Epithelial cell of proximal tubule (primary cell): ENCODE measurements at regions not wholly inside any gene's neighbourhood (a gene's known extent, or its start where the extent isn't known, plus 50 kb on each side); places are given as distances from the start of the nearest gene placed in this dataset.
A peak's percentile ranks its signal among the peaks of the same experiment; 100 is the strongest.

Source experiments
- DNase-seq: peaks from one replicate; pipeline ENCODE4 v3.0.0-alpha.2; 2011; ENCODE audit warnings: low read depth
- H3K4me3 ChIP-seq: 2 replicates; pipeline ENCODE4 v1.5.1; 2011; ENCODE audit warnings: low read depth, mild to moderate bottlenecking, low read length
- CTCF ChIP-seq: conservative IDR thresholded peaks from 2 replicates; pipeline ENCODE4 v1.5.1; 2012; ENCODE audit warnings: low read depth, mild to moderate bottlenecking, low read length

DNA sequence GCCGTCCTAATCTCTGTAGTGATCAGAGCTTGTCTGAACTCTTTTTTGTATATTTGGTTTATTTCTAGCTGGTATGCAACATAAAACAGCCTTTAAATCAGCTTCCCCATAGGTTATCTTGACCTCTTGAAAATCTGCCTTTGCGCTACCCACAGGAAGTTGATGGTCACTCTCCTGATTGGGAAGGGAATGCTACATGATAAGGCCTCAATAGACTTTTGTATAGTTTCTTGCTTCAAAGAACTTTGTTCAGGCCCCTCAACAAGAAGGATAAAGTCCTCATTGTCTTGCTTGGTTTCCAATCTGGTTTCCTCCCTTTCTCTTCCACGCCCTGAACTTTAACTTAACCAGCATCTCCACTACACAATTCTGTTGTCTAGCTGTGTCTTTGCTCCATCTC, 95.4 kb upstream of the TENT5A start:
- no peak for TF ChIP-seq CTCF

GRCh38 chr6:81844686-81845085, 92.2 kb upstream of the TENT5A start:
- H3K4me3 ChIP-seq, result no peak overlapping the region
- DNase-seq, result no peak
- no peak for TF ChIP-seq CTCF

More for the DNA sequence above, 95.4 kb upstream of the TENT5A start:
- H3K4me3 ChIP-seq, result no peak overlapping the region
- no peak for DNase-seq

- no peak overlapping the region for H3K4me3 ChIP-seq
- DNase-seq, result no peak
- no peak for TF ChIP-seq CTCF
Observed at GRCh38 chr6:81843302-81843701, 90.8 kb upstream of the TENT5A start.

DNA sequence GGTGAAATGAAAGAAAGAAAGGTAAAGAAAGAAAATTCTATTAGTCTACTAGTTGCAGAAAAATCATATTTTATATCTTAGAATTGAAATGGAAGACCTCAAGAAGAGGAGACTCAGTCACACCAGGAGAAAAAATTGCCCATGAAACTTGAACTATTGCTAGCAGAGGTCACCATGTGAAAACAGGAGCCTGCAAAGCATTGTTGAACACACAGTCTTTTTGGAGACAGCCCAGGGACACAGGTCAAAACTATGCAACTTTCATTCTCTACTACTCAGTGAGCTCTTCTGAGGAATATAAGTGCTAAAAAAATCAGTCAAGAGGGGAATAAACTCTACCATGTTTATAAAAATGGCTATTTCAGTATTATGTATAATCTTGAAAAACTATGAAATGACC, 89.8 kb upstream of the TENT5A start:
- no peak for TF ChIP-seq CTCF
- no peak overlapping the region for H3K4me3 ChIP-seq
- DNase-seq, result no peak

DNA sequence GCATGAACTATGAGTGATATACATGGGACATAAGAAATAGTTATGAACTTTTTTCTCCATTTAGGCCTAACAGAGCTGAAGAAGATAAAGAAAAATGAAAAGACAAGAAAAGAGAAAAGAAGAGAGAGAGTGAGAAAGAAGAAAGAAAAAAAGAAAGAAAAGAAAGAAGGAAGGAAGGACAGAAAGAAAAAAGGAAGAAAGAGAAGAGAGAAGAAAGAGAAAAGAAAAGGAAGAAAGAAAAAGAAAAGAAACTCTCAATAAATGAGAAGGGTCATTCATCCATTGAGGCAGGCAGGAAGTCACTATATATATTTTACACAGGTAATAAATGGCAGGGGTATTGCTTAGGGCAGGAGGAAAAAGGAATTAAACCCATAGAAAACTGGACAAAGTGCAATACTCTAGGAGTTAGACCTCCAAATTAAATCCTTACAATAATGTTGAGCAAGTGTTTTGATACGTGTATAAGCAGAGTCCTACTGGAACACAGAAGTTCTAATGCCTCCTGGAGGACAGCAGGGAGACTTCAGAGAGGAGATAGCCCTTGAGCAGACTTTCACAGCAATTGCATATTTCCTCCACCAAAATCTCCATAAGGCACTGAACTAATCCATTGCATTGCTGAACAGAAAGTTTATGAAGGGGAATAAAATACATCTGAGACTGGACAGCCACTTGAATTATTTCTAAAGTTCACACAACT, 86.4 kb upstream of the TENT5A start:
- DNase-seq, result no peak
- TF ChIP-seq CTCF, result peak; percentile 31
- H3K4me3 ChIP-seq, result no peak overlapping the region

DNA sequence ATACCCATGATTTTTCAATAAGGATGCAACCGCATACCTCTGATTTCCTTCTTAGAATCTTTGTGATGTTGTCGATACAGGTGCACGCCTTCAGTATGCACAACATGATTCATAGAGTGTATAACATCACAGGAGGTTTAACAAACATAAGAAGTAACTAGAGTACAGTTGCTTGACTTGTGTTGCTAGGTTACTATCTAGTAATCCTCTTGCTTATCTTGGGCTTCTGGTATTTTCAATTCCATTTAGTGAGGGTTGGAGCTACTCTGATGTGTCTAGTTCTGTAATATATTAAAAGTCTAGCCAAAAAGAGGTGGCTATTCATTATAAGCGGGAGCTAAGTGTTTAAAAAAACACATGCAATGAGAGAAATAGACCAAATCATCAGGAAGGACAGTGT, 85.5 kb upstream of the TENT5A start:
- no peak for TF ChIP-seq CTCF
- H3K4me3 ChIP-seq, result no peak overlapping the region
- no peak for DNase-seq

GRCh38 chr6:81834141-81834681, 81.7 kb upstream of the TENT5A start:
- H3K4me3 ChIP-seq, result no peak overlapping the region
- no peak for TF ChIP-seq CTCF
- DNase-seq, result no peak
